Stimulated activated naive CD8-positive, alpha-beta T cell treated with anti-CD3 and anti-CD28 coated beads, Interleukin-15, Interleukin-2, amounts not matched to agents 100 ng/mL and 50 ng/mL, for 24 hours (primary cell): ENCODE measurements at regions not wholly inside any gene's neighbourhood (a gene's known extent, or its start where the extent isn't known, plus 50 kb on each side); places are given as distances from the start of the nearest gene placed in this dataset.

Experiments used
- H3K27ac Mint-ChIP-seq: one replicate; pipeline ENCODE4 v1.8.0; 2021; ENCODE audit warnings: mild to moderate bottlenecking, mixed read lengths
- H3K27me3 Mint-ChIP-seq: one replicate; pipeline ENCODE4 v1.8.0; 2021; ENCODE audit warnings: mixed read lengths
- H3K36me3 Mint-ChIP-seq: one replicate; pipeline ENCODE4 v1.8.0; 2021; ENCODE audit warnings: low read depth, mixed read lengths
- H3K4me1 Mint-ChIP-seq: one replicate; pipeline ENCODE4 v1.8.0; 2021; ENCODE audit warnings: low read depth, mixed read lengths
- H3K4me3 Mint-ChIP-seq: one replicate; pipeline ENCODE4 v1.8.0; 2021; ENCODE audit warnings: mild to moderate bottlenecking, mixed read lengths
- H3K9me3 Mint-ChIP-seq: one replicate; pipeline ENCODE4 v1.8.0; 2021; ENCODE audit warnings: mixed read lengths

DNA sequence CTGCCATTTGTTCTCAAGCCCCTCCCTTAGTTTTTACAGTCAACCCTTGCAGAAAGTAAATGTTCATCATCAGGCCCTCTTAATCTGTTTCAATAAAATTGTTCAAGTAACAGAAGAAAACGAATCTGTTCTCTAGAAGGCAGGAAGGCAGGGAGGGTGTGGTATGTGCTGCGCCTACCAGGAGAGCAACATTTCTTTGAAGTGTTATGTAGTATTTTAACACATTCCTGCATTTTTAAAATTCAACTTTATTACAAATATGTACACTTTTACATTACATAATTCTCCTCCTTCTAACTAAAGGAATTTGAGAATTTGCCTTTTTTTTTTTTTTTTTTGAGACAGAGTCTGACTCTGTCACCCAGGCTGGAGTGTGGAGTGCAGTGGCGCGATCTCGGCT lies 657.8 kb downstream of the MCTP2 start:
- H3K4me3 Mint-ChIP-seq, result no peak overlapping the region
- no peaks in the 10 kb centered on the region for H3K4me1 Mint-ChIP-seq
- H3K27ac Mint-ChIP-seq, result no peak overlapping the region
- H3K27me3 Mint-ChIP-seq, result peaks cover 13% of the 10 kb centered on the region
- H3K9me3 Mint-ChIP-seq, result peaks cover 16% of the 10 kb centered on the region
- H3K36me3 Mint-ChIP-seq, result no peaks in the 10 kb centered on the region

DNA sequence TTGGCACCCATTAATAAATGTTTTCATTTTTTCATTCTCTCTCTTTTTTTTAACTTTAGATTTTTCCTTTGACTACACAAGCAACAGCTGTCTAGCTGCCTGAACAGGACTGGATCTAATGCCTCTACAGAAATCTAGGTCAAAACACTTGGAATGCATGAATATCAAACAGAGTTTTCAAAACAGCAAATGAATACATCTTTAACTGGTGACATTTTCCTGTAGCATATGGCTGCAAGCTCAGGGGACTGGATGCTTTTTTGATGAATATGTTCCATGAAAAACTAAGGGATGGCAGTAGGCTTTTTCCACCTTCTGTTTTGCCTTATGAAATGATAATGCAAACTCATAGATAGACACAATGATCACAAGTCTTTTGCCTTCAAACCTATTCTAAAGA lies 661.7 kb downstream of the MCTP2 start:
- Mint-ChIP-seq H3K4me3 (no peak overlapping the region), H3K4me1 (no peaks in the 10 kb centered on the region), H3K27ac (no peak overlapping the region), H3K27me3 (peaks cover 10% of the 10 kb centered on the region), H3K9me3 (peaks cover 19% of the 10 kb centered on the region), H3K36me3 (no peaks in the 10 kb centered on the region)

DNA sequence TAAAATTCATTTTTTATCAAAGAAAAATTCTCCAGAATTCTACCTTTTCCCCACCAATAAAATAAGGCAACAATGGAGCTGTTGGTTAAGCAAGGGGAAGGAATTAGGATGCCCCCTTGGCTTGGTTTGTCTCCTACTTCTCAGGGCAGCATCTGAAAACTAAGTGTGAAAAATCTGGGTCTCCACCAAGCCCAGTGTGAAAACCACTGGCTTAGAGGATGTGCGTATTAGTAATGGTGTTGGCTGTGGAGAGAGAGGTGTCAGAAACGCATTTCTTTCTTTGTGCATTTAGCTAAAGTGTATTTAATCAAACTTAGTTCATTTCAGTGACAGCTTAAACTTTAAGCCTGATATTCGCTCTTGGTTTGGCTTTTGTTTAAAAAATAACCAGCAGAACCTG lies 662.7 kb downstream of the MCTP2 start:
- no peak overlapping the region for H3K27ac Mint-ChIP-seq
- no peak overlapping the region for H3K4me3 Mint-ChIP-seq
- H3K27me3 Mint-ChIP-seq, result peaks cover 8% of the 10 kb centered on the region
- peaks cover 19% of the 10 kb centered on the region for H3K9me3 Mint-ChIP-seq
- H3K36me3 Mint-ChIP-seq, result no peaks in the 10 kb centered on the region
- no peaks in the 10 kb centered on the region for H3K4me1 Mint-ChIP-seq

DNA sequence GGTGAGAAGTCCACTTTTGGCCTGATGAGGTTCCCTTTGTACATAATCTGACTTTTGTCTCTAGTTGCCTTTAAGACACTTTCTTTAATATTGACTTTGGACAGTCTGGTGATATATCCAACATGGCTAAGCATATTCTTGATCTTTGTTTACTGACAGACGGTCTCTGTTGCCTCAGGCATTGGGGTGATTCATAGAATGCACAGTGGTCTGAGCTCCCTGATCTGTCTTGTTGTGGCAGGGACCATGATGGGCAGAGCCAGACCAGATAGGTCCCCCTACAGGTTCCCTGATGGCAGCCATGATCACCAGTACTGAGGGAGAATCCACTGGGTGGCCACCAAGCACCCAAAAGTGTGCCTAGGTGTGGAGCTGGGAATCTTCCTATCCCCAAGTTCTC lies 678.1 kb downstream of the MCTP2 start:
- no peak overlapping the region for H3K4me3 Mint-ChIP-seq
- H3K9me3 Mint-ChIP-seq, result peaks cover 11% of the 10 kb centered on the region
- H3K36me3 Mint-ChIP-seq, result no peaks in the 10 kb centered on the region
- H3K27ac Mint-ChIP-seq, result no peak overlapping the region
- H3K4me1 Mint-ChIP-seq, result no peaks in the 10 kb centered on the region
- H3K27me3 Mint-ChIP-seq, result no peaks in the 10 kb centered on the region

DNA sequence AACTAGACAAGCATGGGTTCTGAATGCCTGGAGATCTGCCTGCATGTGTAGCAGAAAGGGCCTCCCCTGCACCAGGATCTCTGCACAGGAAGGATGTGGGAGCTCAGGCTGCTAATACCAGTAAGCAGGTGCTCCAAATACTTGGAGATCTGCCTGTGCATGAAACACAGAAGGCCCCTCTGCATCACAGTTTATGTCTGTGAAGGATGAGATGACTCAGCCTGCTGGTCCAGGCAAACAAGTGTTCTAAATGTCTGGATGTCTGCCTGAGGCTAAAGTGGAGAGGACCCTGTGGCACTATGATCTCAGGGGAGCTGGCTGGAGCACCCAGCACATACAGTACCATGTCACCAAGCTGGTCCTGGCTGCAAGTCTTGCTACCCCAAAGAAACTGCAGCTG lies 678.8 kb downstream of the MCTP2 start:
- no peak overlapping the region for H3K27ac Mint-ChIP-seq
- H3K4me3 Mint-ChIP-seq, result no peak overlapping the region
- no peaks in the 10 kb centered on the region for H3K36me3 Mint-ChIP-seq
- no peaks in the 10 kb centered on the region for H3K4me1 Mint-ChIP-seq
- peaks cover 11% of the 10 kb centered on the region for H3K9me3 Mint-ChIP-seq
- H3K27me3 Mint-ChIP-seq, result no peaks in the 10 kb centered on the region

DNA sequence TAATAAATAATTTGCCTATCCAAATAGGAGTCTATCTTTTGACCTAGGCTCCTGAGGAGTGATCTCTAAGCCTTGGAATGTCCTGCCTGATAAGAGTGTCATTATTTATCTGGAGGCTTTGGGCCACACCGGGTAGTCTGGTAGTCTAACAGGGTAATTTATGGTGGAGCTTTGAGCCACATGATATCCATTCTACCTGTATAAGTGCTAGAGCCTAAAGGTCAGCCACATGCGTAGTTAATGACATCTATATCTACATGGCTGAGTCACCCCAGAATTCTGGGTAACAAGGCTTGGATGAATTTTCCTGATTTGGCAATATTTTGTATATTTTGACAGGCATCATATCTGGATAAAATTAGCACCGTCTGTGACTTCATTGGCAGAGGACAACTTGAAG lies 681.4 kb downstream of the MCTP2 start:
- Mint-ChIP-seq H3K27me3 (no peaks in the 10 kb centered on the region), H3K27ac (no peak overlapping the region), H3K9me3 (peaks cover 3% of the 10 kb centered on the region), H3K4me3 (no peak overlapping the region), H3K36me3 (no peaks in the 10 kb centered on the region), H3K4me1 (no peaks in the 10 kb centered on the region)

DNA sequence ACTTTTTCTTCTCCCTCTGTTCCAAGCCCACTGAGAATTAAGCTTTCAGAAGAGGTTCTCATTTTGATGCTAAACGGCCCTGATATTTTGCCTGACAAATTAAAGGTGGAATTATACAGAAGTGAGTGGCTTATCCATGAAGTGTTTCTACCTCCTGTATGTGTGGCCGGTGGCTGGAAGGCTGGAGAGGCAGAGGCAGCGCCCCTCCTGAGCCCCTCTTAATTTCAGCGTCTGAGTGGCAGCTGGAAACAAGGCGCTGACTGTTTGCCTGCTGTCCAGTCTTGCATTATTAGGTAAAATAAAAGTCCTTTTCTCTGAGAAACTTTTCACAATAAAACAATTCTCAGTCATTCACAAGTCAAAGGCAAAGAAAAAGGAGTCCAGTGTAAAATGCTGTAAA lies 685.7 kb downstream of the MCTP2 start:
- Mint-ChIP-seq H3K4me1 (no peaks in the 10 kb centered on the region), H3K27me3 (no peaks in the 10 kb centered on the region), H3K4me3 (no peak overlapping the region), H3K9me3 (peaks cover 3% of the 10 kb centered on the region), H3K27ac (no peak overlapping the region), H3K36me3 (no peaks in the 10 kb centered on the region)

DNA sequence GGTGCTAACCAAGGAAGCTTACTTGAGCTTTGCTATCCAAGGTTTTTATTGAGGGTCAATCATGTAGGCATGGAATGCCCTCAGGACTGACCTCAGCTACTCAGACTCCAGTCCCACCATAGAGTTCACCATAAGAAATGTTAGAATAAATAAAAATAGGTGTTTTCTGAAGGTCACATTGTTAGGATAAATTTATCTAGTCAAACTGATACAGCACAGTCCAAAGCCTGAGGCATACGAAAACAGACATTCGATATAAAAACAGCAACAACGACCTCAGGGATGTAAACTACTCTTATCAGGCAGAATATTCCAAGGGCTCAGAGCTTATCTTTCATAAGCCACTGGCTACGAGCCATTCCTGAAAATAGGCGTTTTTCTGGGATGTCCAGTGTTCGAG lies 690.6 kb downstream of the MCTP2 start:
- H3K36me3 Mint-ChIP-seq, result no peaks in the 10 kb centered on the region
- no peak overlapping the region for H3K27ac Mint-ChIP-seq
- H3K27me3 Mint-ChIP-seq, result no peaks in the 10 kb centered on the region
- no peak overlapping the region for H3K4me3 Mint-ChIP-seq
- no peaks in the 10 kb centered on the region for H3K4me1 Mint-ChIP-seq
- peaks cover 3% of the 10 kb centered on the region for H3K9me3 Mint-ChIP-seq

DNA sequence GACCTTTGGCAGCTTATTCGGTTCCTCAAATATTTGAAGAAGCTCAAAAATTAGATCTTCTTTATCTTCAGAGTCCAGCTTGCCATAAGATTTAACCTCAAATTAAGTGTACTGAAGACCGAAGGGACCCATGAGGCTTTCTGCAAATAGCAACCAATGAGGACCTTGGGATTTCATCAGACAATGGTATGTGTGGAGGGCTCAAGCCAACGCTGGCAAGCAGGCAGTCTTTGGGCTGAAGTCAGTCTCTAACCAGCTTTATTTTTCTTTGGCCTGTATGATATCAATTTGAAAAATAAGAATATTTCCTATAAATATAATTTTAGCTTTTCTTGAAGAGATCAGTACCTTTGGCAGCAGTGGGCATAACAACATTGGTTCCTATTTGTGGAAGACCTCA lies 692.7 kb downstream of the MCTP2 start:
- H3K4me3 Mint-ChIP-seq, result no peak overlapping the region
- no peak overlapping the region for H3K27ac Mint-ChIP-seq
- H3K27me3 Mint-ChIP-seq, result no peaks in the 10 kb centered on the region
- H3K9me3 Mint-ChIP-seq, result peaks cover 3% of the 10 kb centered on the region
- no peaks in the 10 kb centered on the region for H3K36me3 Mint-ChIP-seq
- H3K4me1 Mint-ChIP-seq, result no peaks in the 10 kb centered on the region

DNA sequence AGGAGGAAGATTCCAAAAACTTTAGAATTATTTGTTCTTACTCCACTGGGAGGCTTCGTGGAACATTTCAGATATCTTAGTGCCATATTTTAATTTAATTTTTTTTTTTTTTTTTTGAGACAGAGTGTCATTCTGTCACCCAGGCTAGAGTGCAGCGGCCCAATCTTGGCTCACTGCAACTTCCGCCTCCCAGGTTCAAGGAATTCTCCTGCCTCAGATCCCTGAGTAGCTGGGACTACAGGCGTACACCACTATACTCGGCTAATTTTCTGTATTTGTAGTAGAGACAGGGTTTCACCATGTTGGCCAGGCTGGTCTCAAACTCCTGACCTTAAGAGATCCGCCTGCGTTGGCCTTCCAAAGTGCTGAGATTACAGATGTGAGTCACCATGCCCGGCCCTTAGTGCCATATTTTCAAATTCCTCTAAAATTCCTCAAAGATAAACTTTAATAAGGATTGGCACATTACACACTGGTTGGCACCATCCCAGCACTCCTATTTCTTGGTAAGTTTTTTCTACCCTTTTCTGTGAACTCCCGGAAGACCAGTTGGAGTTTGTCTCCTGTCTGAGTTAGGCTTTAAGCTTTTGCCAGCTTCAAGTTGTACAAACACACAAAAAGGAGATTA lies 693.7 kb downstream of the MCTP2 start:
- Mint-ChIP-seq H3K27me3 (no peaks in the 10 kb centered on the region), H3K4me1 (no peaks in the 10 kb centered on the region), H3K4me3 (no peak overlapping the region), H3K9me3 (peaks cover 3% of the 10 kb centered on the region), H3K36me3 (no peaks in the 10 kb centered on the region), H3K27ac (no peak overlapping the region)

DNA sequence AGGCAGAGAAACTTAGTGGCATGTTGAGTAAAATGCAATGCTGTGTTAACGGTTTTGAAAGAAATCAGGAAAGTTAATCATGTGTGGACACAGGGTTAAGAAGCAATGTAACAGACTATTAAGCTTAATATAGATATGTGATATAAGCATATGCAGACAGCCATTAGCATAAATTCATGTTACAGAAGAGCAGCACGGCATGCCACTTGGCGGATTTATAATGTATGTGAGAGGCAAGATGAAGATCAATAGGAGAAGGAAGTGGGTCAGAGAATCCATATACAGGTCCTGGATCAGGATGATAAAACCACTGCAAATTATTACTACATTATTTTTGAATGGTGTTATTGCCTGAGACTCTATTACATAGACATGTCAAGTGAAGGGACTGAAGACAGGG lies 694.3 kb downstream of the MCTP2 start:
- Mint-ChIP-seq H3K27ac (no peak overlapping the region), H3K27me3 (no peaks in the 10 kb centered on the region)

DNA sequence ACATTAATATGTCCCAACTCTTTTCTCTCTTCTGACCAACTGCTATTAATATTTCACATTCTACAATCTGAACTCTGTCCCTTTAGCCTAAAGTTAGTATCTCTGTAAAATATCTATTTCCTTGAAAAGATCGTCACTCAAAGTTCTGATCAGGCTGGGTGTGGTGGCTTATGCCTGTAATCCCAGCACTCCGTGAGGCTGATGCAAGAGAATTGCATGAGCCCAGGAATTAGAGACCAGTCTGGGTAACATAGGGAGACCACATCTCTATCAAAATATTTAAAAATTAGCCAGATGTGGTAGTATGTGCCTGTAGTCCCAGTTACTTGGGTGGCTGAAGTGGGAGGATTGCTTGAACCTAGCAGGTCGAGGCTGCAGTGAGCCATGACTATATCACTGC lies 695.6 kb downstream of the MCTP2 start:
- no peak overlapping the region for H3K4me3 Mint-ChIP-seq
- no peaks in the 10 kb centered on the region for H3K27me3 Mint-ChIP-seq
- H3K36me3 Mint-ChIP-seq, result no peaks in the 10 kb centered on the region
- H3K27ac Mint-ChIP-seq, result no peak overlapping the region
- no peaks in the 10 kb centered on the region for H3K9me3 Mint-ChIP-seq
- H3K4me1 Mint-ChIP-seq, result no peaks in the 10 kb centered on the region

More for the DNA sequence above, 694.3 kb downstream of the MCTP2 start:
- Mint-ChIP-seq H3K4me3 (no peak overlapping the region), H3K36me3 (no peaks in the 10 kb centered on the region), H3K4me1 (no peaks in the 10 kb centered on the region), H3K9me3 (peaks cover 3% of the 10 kb centered on the region)

DNA sequence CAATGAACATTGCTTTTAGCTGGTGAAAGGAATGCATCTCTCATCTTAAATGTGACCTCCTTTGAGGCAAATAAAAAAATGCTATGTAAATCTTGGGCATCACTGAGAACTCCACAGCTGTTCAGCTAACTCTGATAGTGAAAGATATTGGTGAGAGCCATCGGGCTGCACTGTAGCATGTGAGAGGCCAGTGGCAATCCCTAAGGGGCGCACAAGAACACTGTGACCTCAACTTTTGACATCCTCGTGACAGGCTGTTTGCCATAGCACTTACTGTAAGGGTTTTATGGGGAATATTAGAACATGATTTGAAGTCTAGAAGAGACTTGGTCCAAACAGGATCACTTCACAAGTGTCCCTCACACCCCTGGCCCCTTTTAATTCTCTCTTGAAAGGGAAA lies 697.9 kb downstream of the MCTP2 start:
- H3K27ac Mint-ChIP-seq, result no peak overlapping the region
- H3K4me3 Mint-ChIP-seq, result no peak overlapping the region
- no peaks in the 10 kb centered on the region for H3K36me3 Mint-ChIP-seq
- H3K27me3 Mint-ChIP-seq, result no peaks in the 10 kb centered on the region
- no peaks in the 10 kb centered on the region for H3K4me1 Mint-ChIP-seq
- no peaks in the 10 kb centered on the region for H3K9me3 Mint-ChIP-seq

DNA sequence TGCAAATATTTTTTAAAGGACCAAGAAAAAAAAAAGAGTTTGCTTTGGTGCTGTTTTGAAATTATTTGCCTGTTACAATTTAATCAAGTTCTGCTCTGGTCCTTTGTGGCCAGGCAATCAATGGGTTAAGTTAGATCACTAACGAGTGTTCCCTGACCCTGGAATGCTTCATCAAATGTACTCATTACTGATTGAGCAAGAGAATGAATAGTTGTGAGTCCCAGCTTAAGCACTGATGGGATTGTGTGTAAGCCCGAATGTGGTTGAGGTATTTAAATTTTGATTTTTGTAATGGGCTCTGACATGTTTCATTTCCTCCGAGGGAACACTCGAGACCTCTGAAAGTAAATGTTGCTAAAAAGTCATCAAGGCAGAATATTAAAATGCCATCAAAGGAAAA lies 699.1 kb downstream of the MCTP2 start:
- Mint-ChIP-seq H3K4me3 (no peak overlapping the region), H3K36me3 (no peaks in the 10 kb centered on the region), H3K4me1 (no peaks in the 10 kb centered on the region), H3K27me3 (no peaks in the 10 kb centered on the region), H3K9me3 (peaks cover 6% of the 10 kb centered on the region), H3K27ac (no peak overlapping the region)

DNA sequence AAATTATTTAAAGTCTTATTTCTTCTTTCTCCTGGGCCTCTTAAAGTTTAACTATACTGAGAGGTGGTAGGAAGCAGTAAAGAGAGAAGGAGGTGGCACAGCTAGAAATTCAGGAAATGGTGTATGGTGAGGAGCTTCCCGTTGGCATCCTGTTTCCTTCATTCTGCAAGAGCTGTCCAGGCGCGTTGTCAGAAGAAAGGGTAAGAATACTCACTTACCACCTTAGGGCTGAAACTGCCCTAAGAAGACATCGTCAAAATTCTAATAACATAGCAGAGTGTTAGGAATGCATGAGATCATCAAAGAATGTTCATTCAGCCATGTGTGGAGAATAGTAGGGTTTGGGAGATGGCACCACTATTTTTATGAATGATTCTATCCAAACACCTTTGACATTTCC lies 699.6 kb downstream of the MCTP2 start:
- H3K4me1 Mint-ChIP-seq, result no peaks in the 10 kb centered on the region
- H3K9me3 Mint-ChIP-seq, result peaks cover 9% of the 10 kb centered on the region
- no peaks in the 10 kb centered on the region for H3K27me3 Mint-ChIP-seq
- H3K36me3 Mint-ChIP-seq, result no peaks in the 10 kb centered on the region
- no peak overlapping the region for H3K27ac Mint-ChIP-seq
- H3K4me3 Mint-ChIP-seq, result no peak overlapping the region

DNA sequence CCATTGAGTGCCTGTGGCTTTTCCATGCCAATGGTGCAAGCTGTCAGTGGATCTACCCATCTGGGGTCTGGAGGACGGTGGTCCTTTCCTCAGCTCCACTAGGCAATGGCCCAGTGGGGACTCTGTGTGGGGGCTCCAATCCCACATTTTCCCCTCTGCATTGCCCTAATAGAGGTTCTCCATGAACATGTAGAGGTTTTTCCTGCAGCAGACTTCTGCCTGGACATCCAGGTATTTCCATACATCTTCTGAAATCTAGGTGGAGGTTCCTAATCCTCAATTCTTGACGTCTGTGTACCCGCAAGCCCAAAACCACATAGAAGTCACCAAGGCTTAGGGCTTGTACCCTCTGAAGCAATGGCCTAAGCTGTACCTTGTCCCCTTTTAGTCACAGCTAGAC lies 703.1 kb downstream of the MCTP2 start:
- H3K27ac Mint-ChIP-seq, result no peak overlapping the region
- H3K4me1 Mint-ChIP-seq, result no peaks in the 10 kb centered on the region
- H3K4me3 Mint-ChIP-seq, result no peak overlapping the region
- no peaks in the 10 kb centered on the region for H3K27me3 Mint-ChIP-seq
- H3K9me3 Mint-ChIP-seq, result peaks cover 10% of the 10 kb centered on the region
- no peaks in the 10 kb centered on the region for H3K36me3 Mint-ChIP-seq
